ENCODE measurements at regions not wholly inside any gene's neighbourhood (a gene's known extent, or its start where the extent isn't known, plus 50 kb on each side); places are given as distances from the start of the nearest gene placed in this dataset.

DNA sequence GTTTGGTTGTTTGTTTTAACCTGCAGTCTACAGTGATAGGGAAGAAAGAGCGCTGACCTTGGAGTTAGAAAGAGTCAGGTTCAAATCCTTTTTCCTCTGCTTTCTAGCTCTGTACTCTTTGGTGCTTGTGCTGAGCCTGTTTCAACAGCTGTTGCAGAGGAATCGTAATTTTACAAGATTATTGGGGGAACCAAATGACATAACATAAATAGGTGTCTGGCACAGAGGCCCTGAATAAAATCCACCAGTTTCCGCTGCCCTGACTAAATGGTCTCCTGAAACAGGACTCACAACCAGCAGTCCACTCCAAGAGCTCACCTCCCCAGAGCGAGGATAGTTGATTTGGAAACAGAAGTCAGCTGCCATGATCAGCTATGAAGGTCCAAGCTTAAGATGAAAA is 125.0 kb upstream of the CDC42EP3 start:
- CTCF ChIA-PET: no interaction called here

More for the DNA sequence above, 125.0 kb upstream of the CDC42EP3 start:
- no peaks in the 10 kb centered on the region for H3K4me1 ChIP-seq (ENCODE audit: control insufficient read depth in 1 of 2, insufficient read depth in 2 of 2, low read length in 2 of 2)
- RAD21 ChIA-PET (ENCODE audit: low non-redundant PET in 1 of 2, low total read pairs in 2 of 2, uncharacterized antibody in 2 of 2, unreplicated experiment in 2 of 2): no interaction called here
- H2AFZ ChIP-seq (ENCODE audit: low read depth, low read length, poor library complexity, severe bottlenecking): no peak overlapping the region
- H3K9me2 ChIP-seq (ENCODE audit: insufficient read depth): no peaks in the 10 kb centered on the region; the same call in 1 of the 2 replicates
- no peak for DNase-seq (ENCODE audit: low read depth, low spot score)
- no peaks in the 10 kb centered on the region for H3K9me3 ChIP-seq (ENCODE audit: control insufficient read depth in 1 of 2, insufficient read depth in 1 of 2, low read depth in 1 of 2, low read length in 2 of 2)
- no peaks in the 10 kb centered on the region for H3K36me3 ChIP-seq (ENCODE audit: control insufficient read depth in 1 of 2, insufficient read depth in 2 of 2, low read length in 2 of 2)
- H3K4me2 ChIP-seq (ENCODE audit: low read length): no peak overlapping the region
- no peak for ATAC-seq
- TF ChIP-seq EZH2 (IDR thresholded peaks at IDR 0.05): no peak
- TF ChIP-seq, protein P1, sequence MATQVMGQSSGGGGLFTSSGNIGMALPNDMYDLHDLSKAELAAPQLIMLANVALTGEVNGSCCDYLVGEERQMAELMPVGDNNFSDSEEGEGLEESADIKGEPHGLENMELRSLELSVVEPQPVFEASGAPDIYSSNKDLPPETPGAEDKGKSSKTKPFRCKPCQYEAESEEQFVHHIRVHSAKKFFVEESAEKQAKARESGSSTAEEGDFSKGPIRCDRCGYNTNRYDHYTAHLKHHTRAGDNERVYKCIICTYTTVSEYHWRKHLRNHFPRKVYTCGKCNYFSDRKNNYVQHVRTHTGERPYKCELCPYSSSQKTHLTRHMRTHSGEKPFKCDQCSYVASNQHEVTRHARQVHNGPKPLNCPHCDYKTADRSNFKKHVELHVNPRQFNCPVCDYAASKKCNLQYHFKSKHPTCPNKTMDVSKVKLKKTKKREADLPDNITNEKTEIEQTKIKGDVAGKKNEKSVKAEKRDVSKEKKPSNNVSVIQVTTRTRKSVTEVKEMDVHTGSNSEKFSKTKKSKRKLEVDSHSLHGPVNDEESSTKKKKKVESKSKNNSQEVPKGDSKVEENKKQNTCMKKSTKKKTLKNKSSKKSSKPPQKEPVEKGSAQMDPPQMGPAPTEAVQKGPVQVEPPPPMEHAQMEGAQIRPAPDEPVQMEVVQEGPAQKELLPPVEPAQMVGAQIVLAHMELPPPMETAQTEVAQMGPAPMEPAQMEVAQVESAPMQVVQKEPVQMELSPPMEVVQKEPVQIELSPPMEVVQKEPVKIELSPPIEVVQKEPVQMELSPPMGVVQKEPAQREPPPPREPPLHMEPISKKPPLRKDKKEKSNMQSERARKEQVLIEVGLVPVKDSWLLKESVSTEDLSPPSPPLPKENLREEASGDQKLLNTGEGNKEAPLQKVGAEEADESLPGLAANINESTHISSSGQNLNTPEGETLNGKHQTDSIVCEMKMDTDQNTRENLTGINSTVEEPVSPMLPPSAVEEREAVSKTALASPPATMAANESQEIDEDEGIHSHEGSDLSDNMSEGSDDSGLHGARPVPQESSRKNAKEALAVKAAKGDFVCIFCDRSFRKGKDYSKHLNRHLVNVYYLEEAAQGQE (IDR thresholded peaks at IDR 0.05; ENCODE audit: low read depth): no peak
- TF ChIP-seq, protein P2, sequence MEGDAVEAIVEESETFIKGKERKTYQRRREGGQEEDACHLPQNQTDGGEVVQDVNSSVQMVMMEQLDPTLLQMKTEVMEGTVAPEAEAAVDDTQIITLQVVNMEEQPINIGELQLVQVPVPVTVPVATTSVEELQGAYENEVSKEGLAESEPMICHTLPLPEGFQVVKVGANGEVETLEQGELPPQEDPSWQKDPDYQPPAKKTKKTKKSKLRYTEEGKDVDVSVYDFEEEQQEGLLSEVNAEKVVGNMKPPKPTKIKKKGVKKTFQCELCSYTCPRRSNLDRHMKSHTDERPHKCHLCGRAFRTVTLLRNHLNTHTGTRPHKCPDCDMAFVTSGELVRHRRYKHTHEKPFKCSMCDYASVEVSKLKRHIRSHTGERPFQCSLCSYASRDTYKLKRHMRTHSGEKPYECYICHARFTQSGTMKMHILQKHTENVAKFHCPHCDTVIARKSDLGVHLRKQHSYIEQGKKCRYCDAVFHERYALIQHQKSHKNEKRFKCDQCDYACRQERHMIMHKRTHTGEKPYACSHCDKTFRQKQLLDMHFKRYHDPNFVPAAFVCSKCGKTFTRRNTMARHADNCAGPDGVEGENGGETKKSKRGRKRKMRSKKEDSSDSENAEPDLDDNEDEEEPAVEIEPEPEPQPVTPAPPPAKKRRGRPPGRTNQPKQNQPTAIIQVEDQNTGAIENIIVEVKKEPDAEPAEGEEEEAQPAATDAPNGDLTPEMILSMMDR (IDR thresholded peaks at IDR 0.05 in 2 of 3, conservative IDR thresholded peaks at IDR 0.05 in 1 of 3; ENCODE audit: borderline replicate concordance in 1 of 3, insufficient read depth in 1 of 3, low read depth in 2 of 3, low read length in 2 of 3): no peak
- TF ChIP-seq EZH2phosphoT487 (IDR thresholded peaks at IDR 0.05; ENCODE audit: borderline replicate concordance): no peak
- TF ChIP-seq, protein P3, sequence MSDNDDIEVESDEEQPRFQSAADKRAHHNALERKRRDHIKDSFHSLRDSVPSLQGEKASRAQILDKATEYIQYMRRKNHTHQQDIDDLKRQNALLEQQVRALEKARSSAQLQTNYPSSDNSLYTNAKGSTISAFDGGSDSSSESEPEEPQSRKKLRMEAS (IDR thresholded peaks at IDR 0.05): no peak
- TF ChIP-seq ZFX (IDR thresholded peaks at IDR 0.05): no peak
- TF ChIP-seq, protein P4, sequence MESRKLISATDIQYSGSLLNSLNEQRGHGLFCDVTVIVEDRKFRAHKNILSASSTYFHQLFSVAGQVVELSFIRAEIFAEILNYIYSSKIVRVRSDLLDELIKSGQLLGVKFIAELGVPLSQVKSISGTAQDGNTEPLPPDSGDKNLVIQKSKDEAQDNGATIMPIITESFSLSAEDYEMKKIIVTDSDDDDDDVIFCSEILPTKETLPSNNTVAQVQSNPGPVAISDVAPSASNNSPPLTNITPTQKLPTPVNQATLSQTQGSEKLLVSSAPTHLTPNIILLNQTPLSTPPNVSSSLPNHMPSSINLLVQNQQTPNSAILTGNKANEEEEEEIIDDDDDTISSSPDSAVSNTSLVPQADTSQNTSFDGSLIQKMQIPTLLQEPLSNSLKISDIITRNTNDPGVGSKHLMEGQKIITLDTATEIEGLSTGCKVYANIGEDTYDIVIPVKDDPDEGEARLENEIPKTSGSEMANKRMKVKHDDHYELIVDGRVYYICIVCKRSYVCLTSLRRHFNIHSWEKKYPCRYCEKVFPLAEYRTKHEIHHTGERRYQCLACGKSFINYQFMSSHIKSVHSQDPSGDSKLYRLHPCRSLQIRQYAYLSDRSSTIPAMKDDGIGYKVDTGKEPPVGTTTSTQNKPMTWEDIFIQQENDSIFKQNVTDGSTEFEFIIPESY (IDR thresholded peaks at IDR 0.05; ENCODE audit: extremely low read depth, insufficient replicate concordance, low read length): no peak
- TF ChIP-seq SIN3A (IDR thresholded peaks at IDR 0.05; ENCODE audit: low read depth): no peak
- TF ChIP-seq JUND (IDR thresholded peaks at IDR 0.05): no peak
- no peak for TF ChIP-seq CBX3 (IDR thresholded peaks at IDR 0.05; ENCODE audit: low read depth)
- no peak for TF ChIP-seq SP1 (IDR thresholded peaks at IDR 0.05; ENCODE audit: low read depth)
- TF ChIP-seq, protein P5, sequence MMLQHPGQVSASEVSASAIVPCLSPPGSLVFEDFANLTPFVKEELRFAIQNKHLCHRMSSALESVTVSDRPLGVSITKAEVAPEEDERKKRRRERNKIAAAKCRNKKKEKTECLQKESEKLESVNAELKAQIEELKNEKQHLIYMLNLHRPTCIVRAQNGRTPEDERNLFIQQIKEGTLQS (IDR thresholded peaks at IDR 0.05): no peak
- TF ChIP-seq ZNF274 (IDR thresholded peaks at IDR 0.05; ENCODE audit: low read depth, low read length): no peak
- TF ChIP-seq CEBPB (IDR thresholded peaks at IDR 0.05; ENCODE audit: low read depth): no peak
- TF ChIP-seq FOSL1 (IDR thresholded peaks at IDR 0.05; ENCODE audit: low read depth): no peak
- TF ChIP-seq YY1 (IDR thresholded peaks at IDR 0.05; ENCODE audit: extremely low read depth, insufficient replicate concordance, low read depth, low read length): no peak
- H3K4me3 ChIP-seq (replicated peaks in 1 of 2; ENCODE audit: low read depth in 1 of 2, low read length in 2 of 2): no peak overlapping the region
- H4K20me1 ChIP-seq (ENCODE audit: insufficient read depth): no peaks in the 10 kb centered on the region
- no peaks in the 10 kb centered on the region for H3K27me3 ChIP-seq (ENCODE audit: insufficient read depth, low read length)
- H3K79me2 ChIP-seq (ENCODE audit: insufficient read depth, low read length): no peaks in the 10 kb centered on the region
- no peak overlapping the region for H3K27ac ChIP-seq (ENCODE audit: low read depth, low read length)
- POLR2A ChIA-PET: no interaction called here
- intact Hi-C loops (cut with micrococcal nuclease): no loop called here
- H3K9ac ChIP-seq (ENCODE audit: low read length): no peak overlapping the region
- BruUV-seq (replicated peaks): no TSS peak

All from HCT116 (cell line).